ENCODE measurements at regions not wholly inside any gene's neighbourhood (a gene's known extent, or its start where the extent isn't known, plus 50 kb on each side); places are given as distances from the start of the nearest gene placed in this dataset.
"Not testable (repeated sequence)": the region's sequence is repeated elsewhere in the genome, so short reads cannot be mapped to it uniquely, and the experiment has no call there.

GRCh38 chr12:73221836-73222235 is 949.7 kb downstream of the TRHDE start:
- DNase-seq = no peak

GRCh38 chr12:73225371-73225937 is 953.3 kb downstream of the TRHDE start:
- DNase-seq = no peak

GRCh38 chr12:73225941-73226340 is 953.8 kb downstream of the TRHDE start:
- DNase-seq = no peak

DNA sequence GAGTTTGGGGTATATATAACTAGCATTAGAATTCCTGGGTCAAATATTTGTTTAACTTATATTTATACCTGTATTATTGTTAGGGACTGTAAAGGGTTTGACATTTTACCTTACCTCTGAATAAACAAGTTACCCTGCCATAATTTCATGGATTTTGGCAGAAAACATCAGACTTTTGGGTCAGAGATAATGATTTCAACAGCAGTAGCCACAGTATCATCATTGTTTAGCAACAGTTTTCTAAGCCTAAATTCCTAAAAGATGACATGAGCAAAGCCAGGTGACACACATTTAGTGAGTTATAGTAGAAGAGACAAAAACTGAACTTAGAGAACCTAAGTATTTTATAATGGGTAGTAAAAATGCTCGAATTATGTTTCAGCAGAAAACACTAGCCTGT is 954.4 kb downstream of the TRHDE start:
- no peak for DNase-seq

- DNase-seq = not testable (repeated sequence)
Measured at GRCh38 chr12:73228828-73229227, 956.7 kb downstream of the TRHDE start.

- no peak for DNase-seq
Measured at GRCh38 chr12:73235387-73235786, 963.2 kb downstream of the TRHDE start.

DNA sequence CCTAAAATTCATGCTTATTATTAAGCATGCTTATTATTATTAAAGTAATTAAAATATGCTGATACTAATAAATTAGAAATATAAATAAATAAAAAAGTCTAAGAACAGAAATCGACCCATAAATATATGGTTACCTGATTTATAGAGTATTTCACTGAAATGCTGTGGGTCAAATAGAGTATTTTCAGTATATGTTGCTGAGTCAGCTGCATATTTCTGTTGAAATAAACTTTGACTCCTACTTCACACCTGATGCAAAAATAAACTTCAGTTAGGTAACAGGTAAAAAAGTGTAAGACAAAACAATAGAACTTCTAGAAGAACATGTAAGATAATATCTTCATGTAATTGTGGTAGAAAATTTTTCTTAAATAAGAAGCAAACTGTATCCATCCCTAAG is 967.9 kb downstream of the TRHDE start:
- no peak for DNase-seq

DNA sequence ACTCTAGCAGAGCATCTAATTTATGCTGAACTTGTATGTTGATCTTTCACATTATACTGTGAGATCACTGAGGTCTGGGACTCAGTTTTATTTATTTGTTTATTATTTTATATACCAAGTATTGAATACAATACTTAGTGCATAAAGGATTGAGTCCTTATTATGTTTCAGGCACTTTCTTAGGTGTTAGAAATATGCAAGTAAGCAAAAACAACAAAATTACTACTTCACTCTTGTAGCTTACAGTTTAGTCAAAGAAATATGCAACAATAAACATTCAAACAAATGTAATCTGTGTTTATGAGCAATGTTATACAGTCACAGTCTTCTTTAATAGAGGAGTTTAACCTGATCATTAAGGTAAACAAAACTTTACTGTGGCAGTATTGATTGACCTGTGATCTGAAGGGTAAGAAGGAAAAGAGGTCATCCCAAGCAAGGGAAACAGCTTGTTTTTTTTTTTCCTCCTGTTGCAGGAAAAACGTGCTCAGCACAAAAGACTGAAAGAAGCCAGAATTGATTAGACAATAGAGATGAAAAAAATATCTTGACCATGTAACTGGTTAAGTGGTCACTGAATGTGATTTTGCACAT is 990.7 kb downstream of the TRHDE start:
- DNase-seq = no peak

GRCh38 chr12:73266206-73266605 is 994.0 kb downstream of the TRHDE start:
- no peak for DNase-seq

GRCh38 chr12:73274976-73275375 is 1002.8 kb downstream of the TRHDE start:
- DNase-seq = no peak

GRCh38 chr12:73277971-73278370 is 1005.8 kb downstream of the TRHDE start:
- no peak for DNase-seq

- no peak for DNase-seq
Measured at GRCh38 chr12:73301530-73301929, 1029.4 kb downstream of the TRHDE start.

DNA sequence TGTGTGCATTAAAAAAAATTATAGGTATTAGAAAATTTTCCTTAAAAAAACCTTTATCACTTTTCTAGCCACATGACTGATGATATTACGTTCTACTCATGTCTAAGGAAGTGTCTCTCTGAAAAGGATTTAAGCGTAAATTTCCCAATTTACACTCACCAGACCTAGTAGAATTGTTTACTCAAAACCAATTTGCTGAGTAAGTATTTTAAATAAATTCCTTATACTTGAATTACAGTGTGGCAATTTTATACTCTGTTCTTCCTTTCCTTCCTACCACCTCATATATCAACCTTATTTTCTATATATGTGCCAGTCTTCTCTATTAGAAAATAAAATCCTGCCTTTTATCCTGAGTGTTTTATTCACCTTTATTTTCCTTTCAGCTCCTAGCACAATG is 1035.1 kb downstream of the TRHDE start:
- no peak for DNase-seq

DNA sequence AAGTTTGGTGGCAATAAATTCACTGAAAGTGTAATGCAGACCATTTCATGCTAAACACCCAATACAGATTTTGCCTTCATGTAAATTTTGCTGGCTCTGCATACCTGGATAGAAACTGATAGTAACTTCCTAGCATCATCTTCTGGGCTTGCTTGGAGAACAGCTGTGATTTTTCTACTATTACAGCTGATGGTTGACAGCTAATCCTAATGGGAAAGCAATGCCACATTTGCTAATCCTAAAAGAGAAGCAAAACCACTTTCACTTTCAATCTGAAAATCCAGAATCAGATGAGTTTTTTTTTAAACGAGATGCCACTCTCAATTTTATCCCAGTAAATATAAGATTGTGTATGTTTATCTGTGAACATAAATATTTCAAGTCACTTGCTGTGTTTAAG is 1035.9 kb downstream of the TRHDE start:
- no peak for DNase-seq

- DNase-seq = no peak
Measured at GRCh38 chr12:73308747-73309146, 1036.6 kb downstream of the TRHDE start.

DNA sequence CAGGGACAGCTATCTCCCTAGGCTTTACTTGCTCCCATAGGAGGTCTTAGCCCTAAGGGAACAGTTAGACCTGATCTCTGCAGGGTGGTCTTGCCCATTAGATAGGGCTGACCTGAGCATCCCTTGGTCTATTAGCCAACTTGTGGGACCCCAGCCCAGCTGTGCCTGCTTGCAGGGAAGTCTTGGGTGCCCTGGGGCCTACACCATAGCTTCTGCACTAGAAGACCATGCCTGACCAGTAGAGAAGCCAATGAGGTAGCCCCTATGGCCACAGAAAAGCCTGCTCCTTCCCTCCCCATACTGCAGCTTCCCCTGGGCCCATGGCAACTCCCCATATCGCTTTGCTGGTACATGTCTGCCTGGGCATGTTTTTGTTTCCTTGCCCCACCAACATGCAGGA is 1049.1 kb downstream of the TRHDE start:
- DNase-seq = no peak

GRCh38 chr12:73321776-73322175 is 1049.6 kb downstream of the TRHDE start:
- no peak for DNase-seq

GRCh38 chr12:73330584-73331351 is 1058.6 kb downstream of the TRHDE start:
- no peak for DNase-seq

DNA sequence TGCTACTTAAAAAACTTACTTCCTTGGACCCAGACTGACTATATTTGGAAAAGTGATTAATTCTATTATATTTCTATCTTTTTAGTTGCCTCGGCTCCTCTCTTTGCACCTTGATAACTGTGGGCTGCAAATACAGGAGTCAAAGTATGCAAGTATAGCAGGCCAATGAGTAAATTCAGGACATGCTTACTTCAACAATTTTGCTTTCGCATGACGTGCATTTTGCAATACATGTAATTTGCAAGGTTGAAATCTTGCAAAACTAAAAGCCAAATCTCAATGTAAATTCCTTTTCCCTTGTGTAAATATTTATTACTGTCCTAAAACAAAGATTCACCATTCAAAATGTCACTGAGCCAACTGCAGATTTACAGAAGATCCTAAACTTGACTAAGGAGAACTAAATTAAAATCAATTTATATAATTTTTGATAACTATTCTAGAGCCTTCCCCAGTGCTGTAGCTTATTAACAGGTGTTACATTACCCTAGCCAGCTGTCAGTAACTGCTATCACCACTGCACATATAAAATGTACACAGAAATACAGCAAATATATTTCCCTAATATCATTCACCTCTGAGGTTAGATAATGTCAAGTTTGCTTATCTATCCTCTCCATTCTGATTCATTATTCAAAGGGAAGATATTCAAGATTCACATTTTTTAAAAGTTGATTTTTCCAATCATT is 1069.5 kb downstream of the TRHDE start:
- no peak for DNase-seq

- DNase-seq = no peak
Measured at GRCh38 chr12:73342733-73343132, 1070.6 kb downstream of the TRHDE start.

- no peak for DNase-seq
Measured at GRCh38 chr12:73352826-73353225, 1080.7 kb downstream of the TRHDE start.

GRCh38 chr12:73361156-73361863 is 1089.1 kb downstream of the TRHDE start:
- DNase-seq = no peak

DNA sequence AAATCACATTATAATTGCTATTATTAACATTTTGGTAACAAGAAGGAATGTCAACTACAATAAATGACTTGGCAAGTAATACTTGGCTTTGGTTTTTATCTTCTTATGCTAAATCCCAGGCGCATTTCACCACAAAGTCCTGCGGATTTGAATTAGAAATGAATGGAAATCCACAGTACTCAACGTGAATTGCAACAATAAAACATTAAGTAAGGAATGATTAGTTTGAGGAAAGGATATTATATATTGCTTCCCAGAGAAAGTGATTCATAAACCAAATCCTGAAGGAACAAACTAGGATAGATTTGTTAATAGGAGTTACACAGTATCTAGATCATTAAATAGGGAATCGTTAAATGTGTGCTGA is 1089.7 kb downstream of the TRHDE start:
- no peak for DNase-seq
